PC-9 (cell line): ENCODE measurements at regions not wholly inside any gene's neighbourhood (a gene's known extent, or its start where the extent isn't known, plus 50 kb on each side); places are given as distances from the start of the nearest gene placed in this dataset.

ENCODE experiments used
- BruUV-seq: library from RNA; stranded (reverse); fragments of 400-500 nt; replicated peaks from 2 replicates; lab custom pipeline; 2021; lab: Mats Ljungman, UMichigan
- CTCF ChIA-PET: fragments of 300-600 bp; sonication (Branson Sonifier 250); formaldehyde crosslinking; loops from one replicate; lab custom pipeline; 2022; ENCODE audit warnings: antibody characterized with exemption; lab: Charles Lee
- POLR2A ChIA-PET: fragments of 300-600 bp; sonication (Branson Sonifier 250); formaldehyde crosslinking; loops from one replicate; lab custom pipeline; 2022; ENCODE audit warnings: antibody characterized with exemption; ENCODE audit not compliant: unreplicated experiment; lab: Charles Lee
- DNase-seq, 2 experiments: peaks; one replicate each; pipeline versions ENCODE4 v3.0.0 to v3.0.0-alpha.2; 2015 to 2022; ENCODE audit warnings: mixed read lengths in 1 of 2
- H2AFZ ChIP-seq: fragments of 200-600 bp; sonication (generic); 2 replicates; pipeline ENCODE4 v1.8.1; 2017; ENCODE audit warnings: antibody characterized with exemption
- H3F3A ChIP-seq: fragments of 200-600 bp; sonication (generic); 2 replicates; pipeline ENCODE4 v1.8.1; 2017; ENCODE audit warnings: antibody characterized with exemption, mild to moderate bottlenecking, low read depth; ENCODE audit not compliant: insufficient read depth
- H3K27ac ChIP-seq: fragments of 200-600 bp; sonication (generic); 2 replicates; pipeline ENCODE4 v1.6.1; 2016; ENCODE audit warnings: mixed run types
- H3K27me3 ChIP-seq: fragments of 200-600 bp; sonication (generic); 2 replicates; pipeline ENCODE4 v1.6.1; 2016; ENCODE audit warnings: low read depth, mixed run types; ENCODE audit not compliant: insufficient read depth
- H3K36me3 ChIP-seq: fragments of 200-600 bp; sonication (generic); 2 replicates; pipeline ENCODE4 v1.6.1; 2016; ENCODE audit warnings: low read depth, mixed run types
- H3K4me1 ChIP-seq: fragments of 200-600 bp; sonication (generic); replicated peaks from 2 replicates; pipeline ENCODE4 v1.6.1; 2016; ENCODE audit warnings: mixed run types; ENCODE audit not compliant: insufficient read depth
- H3K4me2 ChIP-seq: fragments of 200-600 bp; sonication (generic); 2 replicates; pipeline ENCODE4 v1.6.1; 2017; ENCODE audit warnings: mixed run types
- H3K4me3 ChIP-seq: fragments of 200-600 bp; sonication (generic); 2 replicates; pipeline ENCODE4 v1.6.1; 2016; ENCODE audit warnings: mixed run types
- H3K79me2 ChIP-seq: fragments of 200-600 bp; sonication (generic); 2 replicates; pipeline ENCODE4 v1.6.1; 2017; ENCODE audit warnings: low read depth, mixed run types
- H3K9me2 ChIP-seq: fragments of 200-600 bp; sonication (generic); 2 replicates; pipeline ENCODE4 v1.8.1; 2017; ENCODE audit warnings: mild to moderate bottlenecking; ENCODE audit not compliant: insufficient read depth
- H3K9me3 ChIP-seq: fragments of 200-600 bp; sonication (generic); 2 replicates; pipeline ENCODE4 v1.8.1; 2016; ENCODE audit warnings: low read depth; ENCODE audit not compliant: insufficient read depth
- H4K20me1 ChIP-seq: fragments of 200-600 bp; sonication (generic); 2 replicates; pipeline ENCODE4 v1.8.1; 2017; ENCODE audit not compliant: insufficient read depth
- CTCF ChIP-seq: fragments of 200-600 bp; sonication (generic); conservative IDR thresholded peaks from 2 replicates; pipeline ENCODE4 v1.6.1; 2017; ENCODE audit warnings: mixed run types, antibody characterized with exemption, mild to moderate bottlenecking, moderate library complexity
- EZH2 ChIP-seq: fragments of 200-600 bp; sonication (generic); IDR thresholded peaks from 2 replicates; pipeline ENCODE4 v1.8.0; 2017; ENCODE audit warnings: antibody characterized with exemption, low read depth
- intact Hi-C: fragments of 100-400 bp; cut with micrococcal nuclease; formaldehyde crosslinking; loops from one replicate; pipeline ENCODE4 v1.10.0; 2022; ENCODE audit not compliant: unreplicated experiment

- Histone ChIP-seq H3K36me3 (no peaks in the 10 kb centered on the region), H3K9me2 (no peaks in the 10 kb centered on the region), H2AFZ (no peak overlapping the region), H3K4me3 (no peak overlapping the region), H3K27me3 (no peaks in the 10 kb centered on the region), H3K9me3 (no peaks in the 10 kb centered on the region), H3K27ac (no peak overlapping the region), H4K20me1 (no peaks in the 10 kb centered on the region), H3K79me2 (no peaks in the 10 kb centered on the region), H3F3A (no peaks in the 10 kb centered on the region), H3K4me2 (no peak overlapping the region), H3K4me1 (no peaks in the 10 kb centered on the region)
- ChIA-PET POLR2A (no interaction called here), CTCF (interaction anchor here (0.7 kb wide), 1 partner anchor 46 kb away, joined by 5 read pairs; no protein-coding TSS in a partner anchor)
- no TSS peak for BruUV-seq
- no peak for TF ChIP-seq EZH2
- no peak for TF ChIP-seq CTCF
- intact Hi-C loops = no loop called here
- no peak for DNase-seq
Observed at GRCh38 chr1:29732453-29732852, 496.1 kb downstream of the PTPRU start.

DNA sequence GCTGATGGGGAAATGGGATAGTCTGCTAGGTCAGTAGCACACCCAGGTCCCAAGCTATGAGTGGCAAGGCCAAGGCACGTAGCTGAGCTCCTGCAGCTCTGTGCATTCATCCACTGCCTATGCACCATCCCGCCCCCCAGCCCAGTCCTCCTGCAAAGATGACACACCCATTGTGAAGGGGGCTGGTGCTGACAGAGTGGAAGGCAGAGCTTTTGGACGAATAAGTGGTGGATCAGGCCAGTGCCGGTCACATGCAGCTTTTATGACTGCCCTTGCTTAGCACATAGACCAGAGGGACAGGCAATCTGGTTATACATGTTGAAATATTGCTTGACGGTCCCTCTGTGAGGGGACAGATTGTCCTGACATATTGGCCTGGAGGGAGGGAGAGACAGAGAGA is 494.3 kb downstream of the PTPRU start:
- no peaks in the 10 kb centered on the region for H3F3A ChIP-seq
- DNase-seq = no peak
- no peaks in the 10 kb centered on the region for H3K4me1 ChIP-seq
- H3K4me3 ChIP-seq = no peak overlapping the region
- intact Hi-C loops = no loop called here
- H3K9me3 ChIP-seq = no peaks in the 10 kb centered on the region
- ChIA-PET CTCF (no interaction called here), POLR2A (no interaction called here)
- no peaks in the 10 kb centered on the region for H4K20me1 ChIP-seq
- no peaks in the 10 kb centered on the region for H3K9me2 ChIP-seq
- no peaks in the 10 kb centered on the region for H3K36me3 ChIP-seq
- H2AFZ ChIP-seq = no peak overlapping the region
- no peak overlapping the region for H3K27ac ChIP-seq
- H3K4me2 ChIP-seq = no peak overlapping the region
- TF ChIP-seq CTCF (no peak), EZH2 (no peak)
- no TSS peak for BruUV-seq
- no peaks in the 10 kb centered on the region for H3K27me3 ChIP-seq
- H3K79me2 ChIP-seq = no peaks in the 10 kb centered on the region

- H3K4me1 ChIP-seq = no peaks in the 10 kb centered on the region
- TF ChIP-seq CTCF (no peak), EZH2 (no peak)
- no peak overlapping the region for H3K4me3 ChIP-seq
- no peaks in the 10 kb centered on the region for H3K79me2 ChIP-seq
- H3K27me3 ChIP-seq = no peaks in the 10 kb centered on the region
- no peaks in the 10 kb centered on the region for H3K9me2 ChIP-seq
- H3K4me2 ChIP-seq = no peak overlapping the region
- no peaks in the 10 kb centered on the region for H3K36me3 ChIP-seq
- CTCF ChIA-PET = no interaction called here
- POLR2A ChIA-PET = no interaction called here
- intact Hi-C loops = no loop called here
- no peak overlapping the region for H2AFZ ChIP-seq
- H3F3A ChIP-seq = no peaks in the 10 kb centered on the region
- H3K9me3 ChIP-seq = no peaks in the 10 kb centered on the region
- H4K20me1 ChIP-seq = no peaks in the 10 kb centered on the region
- no TSS peak for BruUV-seq
- H3K27ac ChIP-seq = no peak overlapping the region
- DNase-seq = no peak
Observed at GRCh38 chr1:29729281-29729680, 493.0 kb downstream of the PTPRU start.
